Body of pancreas (tissue), 4 donors: ENCODE measurements at regions not wholly inside any gene's neighbourhood (a gene's known extent, or its start where the extent isn't known, plus 50 kb on each side); places are given as distances from the start of the nearest gene placed in this dataset.
A peak's percentile ranks its signal among the peaks of the same experiment; 100 is the strongest.

Experiments
- ATAC-seq: fragments of 150-250 bp; one replicate; pipeline ENCODE4 v1.9.1; 2016
- DNase-seq, 4 donors: peaks; one replicate each; pipeline ENCODE4 v3.0.0-alpha.2; 2019
- H3K27ac ChIP-seq, 4 donors: fragments of 200-600 bp; sonication (generic); 1 replicate in 3 of 4; 2 replicates in 1 of 4; pipeline versions ENCODE4 v1.5.1 to v1.6.1; 2016 to 2019; ENCODE audit warnings: mild to moderate bottlenecking in 1 of 4, mixed read lengths in 1 of 4, moderate library complexity in 1 of 4
- H3K27me3 ChIP-seq, 2 donors: fragments of 200-600 bp; sonication (generic); one replicate each; pipeline ENCODE4 v1.6.0; 2016; ENCODE audit warnings: mild to moderate bottlenecking in 1 of 2
- H3K36me3 ChIP-seq, 2 donors: fragments of 200-600 bp; sonication (generic); replicated peaks in 1 of 2; 2 replicates each; pipeline ENCODE4 v1.5.1; 2016; ENCODE audit warnings: low read depth in 2 of 2; ENCODE audit not compliant: insufficient read depth in 1 of 2
- H3K4me1 ChIP-seq: fragments of 200-600 bp; sonication (generic); one replicate; pipeline ENCODE4 v1.6.0; 2016
- H3K4me3 ChIP-seq, 2 donors: fragments of 200-600 bp; sonication (generic); 1 replicate in 1 of 2; 2 replicates in 1 of 2; pipeline ENCODE4 v1.5.1; 2016 to 2019
- H3K9me3 ChIP-seq, 3 donors: fragments of 200-600 bp; sonication (generic); 1 replicate in 2 of 3; 2 replicates in 1 of 3; pipeline ENCODE4 v1.5.1; 2016
- POLR2A ChIP-seq, 3 donors: fragments of 450-650 bp; IDR thresholded peaks; one replicate each; pipeline ENCODE4 v1.6.1; 2016; ENCODE audit warnings: antibody characterized with exemption in 3 of 3, mild to moderate bottlenecking in 2 of 3
- WGBS, 2 donors: methylation state at CpG; one replicate each; pipeline ENCODE4 v1.1.5; 2017; 5-methylcytosine and 5-hydroxymethylcytosine counted together
- intact Hi-C: fragments of 100-400 bp; cut with DNase I; formaldehyde crosslinking; loops from one replicate; pipeline ENCODE4 v1.15.1; 2023
- TF ChIP-seq, protein P1 (sequence below), 7 experiments: fragments of 450-650 bp in 4 of 7; fragments of 200-600 bp in 3 of 7; sonication (generic) in 3 of 7; IDR thresholded peaks; one replicate each; pipeline ENCODE4 v1.5.1; 2016 to 2019; ENCODE audit warnings: antibody characterized with exemption in 7 of 7

DNA sequence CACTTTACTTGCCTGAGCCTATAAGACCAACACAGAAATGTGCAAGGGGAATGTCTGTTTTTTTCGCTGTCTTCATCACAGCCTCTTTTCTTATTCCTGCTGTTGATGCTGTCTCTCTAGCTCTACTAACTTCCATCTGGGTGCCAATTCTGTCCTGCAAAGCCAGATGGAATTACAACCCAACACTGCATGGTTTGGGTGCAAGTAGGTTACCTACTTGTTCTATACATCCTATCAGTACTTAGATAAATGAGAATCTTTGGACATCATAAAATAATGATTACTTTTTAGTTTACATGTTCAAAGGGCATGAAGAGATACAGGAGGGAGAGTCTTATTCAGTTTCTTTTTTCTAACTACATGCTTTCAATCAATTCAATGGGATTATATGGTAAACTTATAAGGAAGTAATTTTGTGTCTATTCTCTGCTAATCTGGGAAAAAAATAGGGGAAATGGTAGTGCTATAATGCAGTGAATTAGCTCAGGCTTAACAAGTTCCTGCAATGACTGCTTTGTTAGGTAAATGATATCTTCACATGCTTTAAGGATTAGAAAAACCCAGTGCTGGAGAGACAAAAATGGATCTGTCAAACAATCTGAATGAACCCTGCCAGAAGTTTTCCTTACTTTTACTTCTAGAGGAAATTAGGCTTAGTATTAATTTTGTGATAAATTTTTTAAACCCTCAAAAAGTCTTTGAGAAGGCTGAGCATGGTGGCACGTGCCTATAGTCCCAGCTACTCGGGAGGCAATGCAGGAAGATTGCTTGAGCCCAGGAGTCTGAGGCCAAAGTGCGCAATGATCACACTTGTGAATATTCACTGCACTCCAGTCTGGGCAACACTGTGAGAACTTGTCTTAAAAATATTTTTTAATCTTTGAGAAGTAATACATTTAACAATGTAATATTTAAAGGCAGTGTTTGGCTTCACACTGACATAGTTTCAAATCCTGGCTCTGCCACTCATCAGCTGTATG, 86.5 kb upstream of the E2F3 start:
- WGBS, 2 donors, result 76 to 84% methylated on average over 4 of the region's 4 CpGs

DNA sequence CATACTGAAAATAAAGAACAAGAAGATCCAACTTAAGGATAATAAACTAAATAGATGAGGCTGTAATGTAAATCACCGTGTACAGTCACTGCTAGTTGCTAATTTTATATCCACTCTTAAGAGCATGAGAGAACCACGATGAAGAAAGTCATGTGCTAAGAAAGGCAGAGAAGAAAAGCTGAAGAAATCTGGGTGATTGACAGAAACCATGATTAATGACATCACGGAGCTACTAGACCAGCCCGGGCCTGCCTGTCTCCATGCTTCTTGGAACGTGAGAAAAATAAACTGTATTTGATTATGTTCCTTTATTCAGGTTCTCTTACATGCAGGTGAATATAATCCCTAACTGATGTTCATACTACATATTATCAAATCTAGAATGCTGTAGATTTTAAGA, 84.2 kb upstream of the E2F3 start:
- 77 to 79% methylated on average over 5 of the region's 5 CpGs for WGBS, 2 donors
- Histone ChIP-seq H3K4me3 (no peak overlapping the region), H3K36me3 (no peaks in the 10 kb centered on the region), H3K27me3 (no peaks in the 10 kb centered on the region), H3K9me3 (no peaks in the 10 kb centered on the region), H3K4me1 (no peaks in the 10 kb centered on the region), H3K27ac (no peak overlapping the region)
- intact Hi-C loops, result loop anchor here (5.0 kb wide), 1 partner anchor 155 kb away; no protein-coding TSS in a partner anchor
- DNase-seq (no peak), ATAC-seq (no peak)
- TF ChIP-seq, protein P1, sequence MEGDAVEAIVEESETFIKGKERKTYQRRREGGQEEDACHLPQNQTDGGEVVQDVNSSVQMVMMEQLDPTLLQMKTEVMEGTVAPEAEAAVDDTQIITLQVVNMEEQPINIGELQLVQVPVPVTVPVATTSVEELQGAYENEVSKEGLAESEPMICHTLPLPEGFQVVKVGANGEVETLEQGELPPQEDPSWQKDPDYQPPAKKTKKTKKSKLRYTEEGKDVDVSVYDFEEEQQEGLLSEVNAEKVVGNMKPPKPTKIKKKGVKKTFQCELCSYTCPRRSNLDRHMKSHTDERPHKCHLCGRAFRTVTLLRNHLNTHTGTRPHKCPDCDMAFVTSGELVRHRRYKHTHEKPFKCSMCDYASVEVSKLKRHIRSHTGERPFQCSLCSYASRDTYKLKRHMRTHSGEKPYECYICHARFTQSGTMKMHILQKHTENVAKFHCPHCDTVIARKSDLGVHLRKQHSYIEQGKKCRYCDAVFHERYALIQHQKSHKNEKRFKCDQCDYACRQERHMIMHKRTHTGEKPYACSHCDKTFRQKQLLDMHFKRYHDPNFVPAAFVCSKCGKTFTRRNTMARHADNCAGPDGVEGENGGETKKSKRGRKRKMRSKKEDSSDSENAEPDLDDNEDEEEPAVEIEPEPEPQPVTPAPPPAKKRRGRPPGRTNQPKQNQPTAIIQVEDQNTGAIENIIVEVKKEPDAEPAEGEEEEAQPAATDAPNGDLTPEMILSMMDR (IDR thresholded peaks at IDR 0.05), result no peak
- no peak for TF ChIP-seq POLR2A (IDR thresholded peaks at IDR 0.05)

More for the DNA sequence above, 86.5 kb upstream of the E2F3 start:
- Histone ChIP-seq H3K27me3 (no peaks in the 10 kb centered on the region), H3K4me1 (no peaks in the 10 kb centered on the region), H3K36me3 (no peaks in the 10 kb centered on the region), H3K27ac (no peak overlapping the region), H3K4me3 (no peak overlapping the region), H3K9me3 (no peaks in the 10 kb centered on the region)
- intact Hi-C loops, result loop anchor here (5.0 kb wide), 1 partner anchor 157 kb away; no protein-coding TSS in a partner anchor
- DNase-seq (no peak), ATAC-seq (no peak)
- no peak for TF ChIP-seq POLR2A (IDR thresholded peaks at IDR 0.05)
- TF ChIP-seq, protein P1 (IDR thresholded peaks at IDR 0.05), result no peak

- H3K4me1 ChIP-seq, result no peaks in the 10 kb centered on the region
- no peak overlapping the region for H3K4me3 ChIP-seq
- H3K27ac ChIP-seq, result no peak overlapping the region
- no peaks in the 10 kb centered on the region for H3K27me3 ChIP-seq
- 92 to 97% methylated on average over 28 to 31 of the region's 37 CpGs for WGBS, 2 donors
- intact Hi-C loops, result loop anchor here (5.0 kb wide), 1 partner anchor 153 kb away; no protein-coding TSS in a partner anchor
- H3K36me3 ChIP-seq, result no peaks in the 10 kb centered on the region
- DNase-seq (no peak), ATAC-seq (no peak)
- no peaks in the 10 kb centered on the region for H3K9me3 ChIP-seq
- TF ChIP-seq POLR2A (IDR thresholded peaks at IDR 0.05), result no peak
- TF ChIP-seq, protein P1 (IDR thresholded peaks at IDR 0.05), result no peak
These were observed 82.8 kb upstream of the E2F3 start for GRCh38 chr6:20318851-20319387.

GRCh38 chr6:20319520-20320357, 81.9 kb upstream of the E2F3 start:
- DNase-seq (peak in 2 of 4 donors; percentile 21 to 47), ATAC-seq (no peak)
- TF ChIP-seq, protein P1 (IDR thresholded peaks at IDR 0.05), result no peak
- peak in 2 of 3 donors; percentile 16 to 30 for TF ChIP-seq POLR2A (IDR thresholded peaks at IDR 0.05)
- 70 to 74% methylated on average over 19 to 23 of the region's 23 CpGs for WGBS, 2 donors
- no peak overlapping the region for H3K4me3 ChIP-seq
- H3K27ac ChIP-seq, result peak overlapping the region in 1 of 4 donors; percentile 52
- H3K4me1 ChIP-seq, result no peaks in the 10 kb centered on the region
- intact Hi-C loops, result loop anchor here (5.0 kb wide), 1 partner anchor 153 kb away; no protein-coding TSS in a partner anchor
- H3K27me3 ChIP-seq, result no peaks in the 10 kb centered on the region
- H3K9me3 ChIP-seq, result no peaks in the 10 kb centered on the region
- no peaks in the 10 kb centered on the region for H3K36me3 ChIP-seq
